HG03354 (cell line): ENCODE measurements at regions not wholly inside any gene's neighbourhood (a gene's known extent, or its start where the extent isn't known, plus 50 kb on each side); places are given as distances from the start of the nearest gene placed in this dataset.

Experiments
- ATAC-seq: cut with Tn5 transposase; IDR thresholded peaks from one replicate; pipeline ENCODE4 v1.9.1; 2021; ENCODE audit warnings: mild to moderate bottlenecking; ENCODE audit not compliant: unreplicated experiment, poor library complexity, severe bottlenecking

GRCh38 chr18:76587879-76588271 lies 92.8 kb upstream of the ZNF516 start:
- no peak for ATAC-seq

GRCh38 chr18:76587147-76587878 lies 92.3 kb upstream of the ZNF516 start:
- no peak for ATAC-seq

- ATAC-seq: no peak
These were observed 89.6 kb upstream of the ZNF516 start for GRCh38 chr18:76584414-76585310.

GRCh38 chr18:76581261-76581660 lies 86.2 kb upstream of the ZNF516 start:
- no peak for ATAC-seq

GRCh38 chr18:76580288-76580962 lies 85.4 kb upstream of the ZNF516 start:
- no peak for ATAC-seq

- ATAC-seq: no peak
These were observed 84.3 kb upstream of the ZNF516 start for GRCh38 chr18:76579301-76579695.

- no peak for ATAC-seq
These were observed 83.7 kb upstream of the ZNF516 start for GRCh38 chr18:76578571-76579300.

GRCh38 chr18:76573325-76574025 lies 78.4 kb upstream of the ZNF516 start:
- ATAC-seq: no peak

GRCh38 chr18:76572518-76573247 lies 77.6 kb upstream of the ZNF516 start:
- no peak for ATAC-seq

- ATAC-seq: no peak
These were observed 76.6 kb upstream of the ZNF516 start for GRCh38 chr18:76571689-76572088.

GRCh38 chr18:76570856-76571255 lies 75.8 kb upstream of the ZNF516 start:
- ATAC-seq: no peak

GRCh38 chr18:76569644-76570419 lies 74.8 kb upstream of the ZNF516 start:
- ATAC-seq: no peak

GRCh38 chr18:76568731-76569130 lies 73.7 kb upstream of the ZNF516 start:
- no peak for ATAC-seq

- no peak for ATAC-seq
These were observed 72.9 kb upstream of the ZNF516 start for GRCh38 chr18:76567835-76568445.

GRCh38 chr18:76566987-76567386 lies 71.9 kb upstream of the ZNF516 start:
- no peak for ATAC-seq

- no peak for ATAC-seq
These were observed 70.5 kb upstream of the ZNF516 start for GRCh38 chr18:76565238-76566173.
